Fibroblast of mammary gland (primary cell): ENCODE measurements at regions not wholly inside any gene's neighbourhood (a gene's known extent, or its start where the extent isn't known, plus 50 kb on each side); places are given as distances from the start of the nearest gene placed in this dataset.

Experiments used
- DNase-seq: peaks from one replicate; pipeline ENCODE4 v3.0.0-alpha.2; 2010; ENCODE audit warnings: low read depth
- H3K4me3 ChIP-seq: 2 replicates; pipeline ENCODE4 v1.5.1; 2011; ENCODE audit warnings: low read depth, mild to moderate bottlenecking, low read length, moderate library complexity; ENCODE audit not compliant: control insufficient read depth
- CTCF ChIP-seq: conservative IDR thresholded peaks from 2 replicates; pipeline ENCODE4 v1.5.1; 2011; ENCODE audit warnings: low read depth, low read length, inconsistent platforms; ENCODE audit not compliant: control insufficient read depth, insufficient read depth

DNA sequence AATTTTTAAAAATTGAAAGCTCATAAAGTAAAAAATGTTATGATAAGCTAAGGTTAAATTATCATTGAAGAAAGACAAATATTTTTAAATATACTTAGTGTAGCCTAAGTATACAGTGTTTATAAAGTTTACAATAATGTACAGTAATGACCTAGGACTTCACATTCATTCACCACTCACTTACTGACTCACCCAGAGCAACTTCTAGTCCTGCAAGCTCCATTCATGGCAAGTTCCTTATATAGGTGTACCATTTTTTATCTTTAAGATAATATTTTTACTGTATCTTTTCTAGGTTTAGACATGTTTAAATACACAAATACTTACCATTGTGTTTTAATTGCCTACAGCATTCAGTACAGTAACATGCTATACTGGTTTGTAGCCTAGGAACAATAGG is 112.3 kb upstream of the RADX start:
- no peak for TF ChIP-seq CTCF
- DNase-seq: no peak
- H3K4me3 ChIP-seq: no peak overlapping the region

GRCh38 chrX:106510713-106511403 is 100.9 kb upstream of the RADX start:
- DNase-seq: no peak
- TF ChIP-seq CTCF: no peak
- no peak overlapping the region for H3K4me3 ChIP-seq
